ENCODE measurements at regions not wholly inside any gene's neighbourhood (a gene's known extent, or its start where the extent isn't known, plus 50 kb on each side); places are given as distances from the start of the nearest gene placed in this dataset.

DNA sequence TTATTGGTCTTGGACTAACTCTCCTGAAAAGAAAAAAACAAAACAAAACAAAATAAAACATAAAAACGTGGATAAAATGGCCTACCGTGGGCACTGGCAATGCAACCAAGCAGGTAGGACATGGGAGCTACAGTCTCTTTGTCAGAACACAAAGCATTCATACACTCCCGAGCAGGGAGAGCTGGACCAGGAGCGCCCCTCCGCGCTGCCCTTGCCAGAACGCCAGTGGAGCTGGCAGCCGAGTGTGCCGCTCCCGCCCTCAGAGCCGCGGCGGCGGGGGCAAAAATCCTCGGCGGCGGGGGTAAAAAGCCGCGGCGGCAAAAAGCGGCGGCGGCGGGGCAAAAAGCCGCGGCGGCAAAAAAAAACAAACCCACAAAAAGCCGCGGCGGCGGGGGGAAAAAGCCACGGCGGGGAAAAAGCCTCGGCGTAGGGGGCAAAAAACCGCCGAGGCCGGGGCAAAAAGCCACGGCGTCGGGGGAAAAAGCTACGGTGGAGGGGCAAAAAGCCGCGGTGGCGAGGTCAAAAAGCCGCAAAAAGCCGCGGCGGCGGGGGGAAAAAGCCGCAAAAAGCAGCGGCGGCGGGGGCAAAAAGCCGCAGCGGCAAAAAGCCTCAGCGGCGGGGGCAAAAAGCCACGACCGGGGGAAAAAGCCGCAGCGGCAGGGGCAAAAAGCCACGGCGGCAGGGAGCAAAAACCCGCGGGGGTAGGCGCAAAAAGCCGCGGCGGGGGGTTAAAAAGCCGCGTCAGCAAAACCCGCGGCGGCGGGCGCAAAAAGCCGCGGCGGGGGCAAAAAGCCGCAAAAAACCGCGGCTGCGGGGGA lies 418.1 kb downstream of the ZNF716 start:
- peaks cover 18% of the 10 kb centered on the region for H3K9me3 Mint-ChIP-seq
- peaks cover 5% of the 10 kb centered on the region for H3K4me1 Mint-ChIP-seq (ENCODE audit: low read depth)
- H3K27me3 Mint-ChIP-seq = peaks cover 40% of the 10 kb centered on the region
- no peaks in the 10 kb centered on the region for H3K36me3 Mint-ChIP-seq (ENCODE audit: low read depth)
- peak overlapping the region; percentile 30 for H3K4me3 Mint-ChIP-seq
- no peak overlapping the region for H3K27ac Mint-ChIP-seq

DNA sequence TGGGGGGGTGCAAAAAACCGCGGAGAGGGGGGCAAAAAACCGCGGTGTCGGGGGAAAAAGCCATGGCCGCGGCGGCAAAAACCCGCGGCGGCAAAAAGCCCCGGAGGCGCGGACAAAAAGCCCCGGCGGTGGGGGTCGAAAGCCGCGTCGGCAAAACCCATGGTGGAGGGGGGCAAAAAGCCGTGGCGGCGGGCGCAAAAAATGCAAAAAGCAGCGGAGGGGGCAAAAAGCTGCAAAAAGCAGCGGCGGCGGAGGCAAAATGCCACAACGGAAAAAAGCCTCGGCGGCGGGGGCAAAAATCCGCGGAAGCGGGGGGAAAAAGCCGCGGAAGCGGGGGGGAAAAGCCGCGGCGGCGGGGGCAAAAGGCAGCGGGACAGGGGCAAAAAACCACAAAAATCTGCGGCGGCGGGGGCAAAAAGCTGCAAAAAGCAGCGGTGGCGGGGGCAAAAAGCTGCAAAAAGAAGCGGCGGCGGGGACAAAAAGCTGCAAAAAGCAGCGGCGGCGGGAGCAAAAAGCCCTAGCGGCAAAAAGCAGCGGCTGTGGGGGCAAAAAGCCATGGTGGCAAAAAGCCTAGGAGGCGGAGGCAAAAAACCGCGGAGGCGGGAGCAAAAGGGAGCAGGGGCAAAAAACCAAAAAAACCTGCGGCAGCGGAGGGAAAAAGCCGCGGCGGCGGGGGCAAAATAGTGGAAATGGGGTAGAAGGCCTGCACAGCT lies 418.9 kb downstream of the ZNF716 start:
- peaks cover 18% of the 10 kb centered on the region for H3K9me3 Mint-ChIP-seq
- no peak overlapping the region for H3K27ac Mint-ChIP-seq

More for the DNA sequence above, 418.9 kb downstream of the ZNF716 start:
- Mint-ChIP-seq H3K4me1 (ENCODE audit: low read depth) (peaks cover 5% of the 10 kb centered on the region), H3K27me3 (peaks cover 40% of the 10 kb centered on the region), H3K36me3 (ENCODE audit: low read depth) (no peaks in the 10 kb centered on the region), H3K4me3 (no peak overlapping the region)
